GM23338 (cell line): ENCODE measurements at regions not wholly inside any gene's neighbourhood (a gene's known extent, or its start where the extent isn't known, plus 50 kb on each side); places are given as distances from the start of the nearest gene placed in this dataset.

Experiments
- ATAC-seq: fragments of 200-7000 bp; cut with Tn5 transposase; 3 replicates; pipeline ENCODE4 v1.9.1; 2020
- DNase-seq: peaks from one replicate; pipeline ENCODE4 v3.0.0-alpha.2; 2015; ENCODE audit warnings: low spot score
- H2AFZ ChIP-seq: fragments of 200-600 bp; sonication (generic); 2 replicates; pipeline ENCODE4 v1.8.0; 2016; ENCODE audit warnings: antibody characterized with exemption, mild to moderate bottlenecking, moderate library complexity
- H3F3A ChIP-seq: fragments of 200-600 bp; sonication (generic); replicated peaks from 2 replicates; pipeline ENCODE4 v1.8.0; 2017; ENCODE audit warnings: antibody characterized with exemption, mixed run types, low read depth
- H3K27ac ChIP-seq: fragments of 200-600 bp; sonication (generic); 2 replicates; pipeline ENCODE4 v1.6.1; 2016; ENCODE audit warnings: low read depth
- H3K27me3 ChIP-seq: fragments of 200-600 bp; sonication (generic); 2 replicates; pipeline ENCODE4 v1.8.0; 2016; ENCODE audit warnings: mild to moderate bottlenecking, mixed run types, moderate library complexity; ENCODE audit not compliant: insufficient read depth
- H3K36me3 ChIP-seq: fragments of 200-600 bp; sonication (generic); 2 replicates; pipeline ENCODE4 v1.8.0; 2016; ENCODE audit warnings: mild to moderate bottlenecking; ENCODE audit not compliant: insufficient read depth
- H3K4me1 ChIP-seq: fragments of 200-600 bp; sonication (generic); 2 replicates; pipeline ENCODE4 v1.8.0; 2016; ENCODE audit warnings: mild to moderate bottlenecking, moderate library complexity; ENCODE audit not compliant: insufficient read depth
- H3K4me2 ChIP-seq: fragments of 200-600 bp; sonication (generic); 2 replicates; pipeline ENCODE4 v1.7.1; 2017; ENCODE audit warnings: mixed run types
- H3K4me3 ChIP-seq: fragments of 200-600 bp; sonication (generic); 2 replicates; pipeline ENCODE4 v1.6.1; 2016; ENCODE audit warnings: mixed run types
- H3K79me2 ChIP-seq: fragments of 200-600 bp; sonication (generic); replicated peaks from 2 replicates; pipeline ENCODE4 v1.8.0; 2017; ENCODE audit warnings: mild to moderate bottlenecking; ENCODE audit not compliant: insufficient read depth
- H3K9me2 ChIP-seq: fragments of 200-600 bp; sonication (generic); 2 replicates; pipeline ENCODE4 v1.8.0; 2017; ENCODE audit not compliant: insufficient read depth
- H4K20me1 ChIP-seq: fragments of 200-600 bp; sonication (generic); replicated peaks from 2 replicates; pipeline ENCODE4 v1.8.0; 2017; ENCODE audit warnings: mild to moderate bottlenecking; ENCODE audit not compliant: insufficient read depth
- H3K27ac Mint-ChIP-seq: 2 replicates; pipeline ENCODE4 v1.8.0; 2020; ENCODE audit warnings: inconsistent platforms, mild to moderate bottlenecking, moderate library complexity, mixed read lengths
- H3K27me3 Mint-ChIP-seq: 3 replicates; pipeline ENCODE4 v1.8.0; 2022; ENCODE audit warnings: low read depth, mild to moderate bottlenecking, moderate library complexity, mixed read lengths, inconsistent platforms; ENCODE audit not compliant: insufficient read depth, poor library complexity
- H3K36me3 Mint-ChIP-seq: 3 replicates; pipeline ENCODE4 v1.8.0; 2021; ENCODE audit warnings: low read depth, mild to moderate bottlenecking, inconsistent platforms, moderate library complexity, mixed read lengths
- H3K4me1 Mint-ChIP-seq: 3 replicates; pipeline ENCODE4 v1.8.0; 2020; ENCODE audit warnings: mild to moderate bottlenecking, inconsistent platforms, mixed read lengths
- H3K4me3 Mint-ChIP-seq: 3 replicates; pipeline ENCODE4 v1.8.0; 2021; ENCODE audit warnings: moderate library complexity, mild to moderate bottlenecking, inconsistent platforms, mixed read lengths
- H3K9me3 Mint-ChIP-seq: 3 replicates; pipeline ENCODE4 v1.8.0; 2020; ENCODE audit warnings: moderate library complexity, mild to moderate bottlenecking, inconsistent platforms, mixed read lengths
- CREB1 ChIP-seq: fragments of 250-450 bp; sonication (Bioruptor Pico); IDR thresholded peaks from 2 replicates; pipeline ENCODE4 v1.5.0; 2020; ENCODE audit warnings: low read depth, mild to moderate bottlenecking, moderate library complexity
- EZH2 ChIP-seq: fragments of 200-600 bp; sonication (generic); IDR thresholded peaks from one replicate; pipeline ENCODE4 v1.8.0; 2017; ENCODE audit warnings: antibody characterized with exemption, mild to moderate bottlenecking, low read depth; ENCODE audit not compliant: unreplicated experiment
- POLR2AphosphoS5 ChIP-seq: IDR thresholded peaks from 2 replicates; pipeline ENCODE4 v1.6.1; 2016; ENCODE audit warnings: antibody characterized with exemption, low read depth
- ZNF331 ChIP-seq: fragments of 250-450 bp; sonication (Bioruptor Pico); IDR thresholded peaks from 2 replicates; pipeline ENCODE4 v1.5.0; 2020; ENCODE audit warnings: low read depth, mild to moderate bottlenecking, moderate library complexity
- ZNF462 ChIP-seq: fragments of 250-450 bp; sonication (Bioruptor Pico); IDR thresholded peaks from 2 replicates; pipeline ENCODE4 v1.5.0; 2020; ENCODE audit warnings: mild to moderate bottlenecking, moderate library complexity

- TF ChIP-seq POLR2AphosphoS5 (no peak), ZNF462 (no peak), CREB1 (no peak), ZNF331 (CRISPR knock-in tag) (no peak), EZH2 (no peak)
These were observed 381.2 kb downstream of the RAPGEF2 start (continued) for GRCh38 chr4:159483782-159484741.

- H3K36me3 ChIP-seq: no peaks in the 10 kb centered on the region
These were observed 382.0 kb downstream of the RAPGEF2 start for GRCh38 chr4:159484864-159485263.

More at GRCh38 chr4:159484864-159485263, 382.0 kb downstream of the RAPGEF2 start:
- no peak for DNase-seq
- no peak for ATAC-seq
- TF ChIP-seq CREB1: no peak
- Histone ChIP-seq H3K27ac (no peak overlapping the region), H3K79me2 (no peaks in the 10 kb centered on the region), H2AFZ (no peak overlapping the region), H3K4me3 (no peak overlapping the region), H4K20me1 (no peaks in the 10 kb centered on the region), H3K4me2 (no peak overlapping the region), H3K27me3 (no peaks in the 10 kb centered on the region), H3F3A (no peaks in the 10 kb centered on the region), H3K4me1 (peaks cover 3% of the 10 kb centered on the region; the same call in 1 of the 2 replicates), H3K9me2 (no peaks in the 10 kb centered on the region; the same call in 1 of the 2 replicates)
- Mint-ChIP-seq H3K4me1 (peaks cover 13% of the 10 kb centered on the region), H3K27ac (no peak overlapping the region), H3K4me3 (no peak overlapping the region), H3K27me3 (no peaks in the 10 kb centered on the region), H3K36me3 (no peaks in the 10 kb centered on the region; the same call in 2 of the 3 replicates), H3K9me3 (peaks cover 2% of the 10 kb centered on the region; the same call in 1 of the 3 replicates)
